ENCODE measurements at regions not wholly inside any gene's neighbourhood (a gene's known extent, or its start where the extent isn't known, plus 50 kb on each side); places are given as distances from the start of the nearest gene placed in this dataset.

DNA sequence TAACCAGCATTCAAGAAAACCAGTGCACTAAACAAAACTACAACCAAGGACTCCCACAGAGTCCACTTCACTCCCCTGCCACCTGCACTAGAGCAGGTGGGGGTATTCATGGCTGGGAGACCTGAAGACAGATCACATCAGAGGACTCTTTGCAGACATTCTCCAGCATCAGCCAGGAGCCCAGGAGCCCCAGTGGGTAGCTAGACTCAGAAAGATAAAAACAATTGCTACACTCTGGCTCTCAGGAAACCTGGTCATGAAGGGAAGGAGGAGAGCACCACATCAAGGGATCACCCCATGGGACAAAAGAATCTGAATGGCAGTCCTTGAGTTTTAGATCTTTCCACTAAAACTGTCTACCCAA lies 472.1 kb downstream of the PLPP3 start:
- TF ChIP-seq, protein P1, sequence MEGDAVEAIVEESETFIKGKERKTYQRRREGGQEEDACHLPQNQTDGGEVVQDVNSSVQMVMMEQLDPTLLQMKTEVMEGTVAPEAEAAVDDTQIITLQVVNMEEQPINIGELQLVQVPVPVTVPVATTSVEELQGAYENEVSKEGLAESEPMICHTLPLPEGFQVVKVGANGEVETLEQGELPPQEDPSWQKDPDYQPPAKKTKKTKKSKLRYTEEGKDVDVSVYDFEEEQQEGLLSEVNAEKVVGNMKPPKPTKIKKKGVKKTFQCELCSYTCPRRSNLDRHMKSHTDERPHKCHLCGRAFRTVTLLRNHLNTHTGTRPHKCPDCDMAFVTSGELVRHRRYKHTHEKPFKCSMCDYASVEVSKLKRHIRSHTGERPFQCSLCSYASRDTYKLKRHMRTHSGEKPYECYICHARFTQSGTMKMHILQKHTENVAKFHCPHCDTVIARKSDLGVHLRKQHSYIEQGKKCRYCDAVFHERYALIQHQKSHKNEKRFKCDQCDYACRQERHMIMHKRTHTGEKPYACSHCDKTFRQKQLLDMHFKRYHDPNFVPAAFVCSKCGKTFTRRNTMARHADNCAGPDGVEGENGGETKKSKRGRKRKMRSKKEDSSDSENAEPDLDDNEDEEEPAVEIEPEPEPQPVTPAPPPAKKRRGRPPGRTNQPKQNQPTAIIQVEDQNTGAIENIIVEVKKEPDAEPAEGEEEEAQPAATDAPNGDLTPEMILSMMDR (IDR thresholded peaks at IDR 0.05), result no peak
- no peak for TF ChIP-seq POLR2A (IDR thresholded peaks at IDR 0.05)
